Stimulated activated naive CD8-positive, alpha-beta T cell treated with anti-CD3 and anti-CD28 coated beads, Interleukin-15, amount 100 ng/mL, for 72 hours (primary cell): ENCODE measurements at regions not wholly inside any gene's neighbourhood (a gene's known extent, or its start where the extent isn't known, plus 50 kb on each side); places are given as distances from the start of the nearest gene placed in this dataset.
"Not testable (repeated sequence)": the region's sequence is repeated elsewhere in the genome, so short reads cannot be mapped to it uniquely, and the experiment has no call there.

Experiments used
- ATAC-seq: fragments of 150-1000 bp; cut with Tn5 transposase; 2 replicates; pipeline ENCODE4 v1.10.0; 2021; ENCODE audit warnings: mild to moderate bottlenecking, moderate library complexity
- DNase-seq, 2 donors: peaks; one replicate each; pipeline ENCODE4 v3.0.0; 2021 to 2022
- H3K27ac Mint-ChIP-seq, 2 donors: one replicate each; pipeline ENCODE4 v1.8.0; 2022; ENCODE audit warnings: mild to moderate bottlenecking in 2 of 2, mixed read lengths in 2 of 2, moderate library complexity in 2 of 2
- H3K27me3 Mint-ChIP-seq: one replicate; pipeline ENCODE4 v1.8.0; 2022; ENCODE audit warnings: mixed read lengths
- H3K4me1 Mint-ChIP-seq: one replicate; pipeline ENCODE4 v1.8.0; 2022; ENCODE audit warnings: mild to moderate bottlenecking, mixed read lengths
- H3K4me3 Mint-ChIP-seq, 2 donors: one replicate each; pipeline ENCODE4 v1.8.0; 2022; ENCODE audit warnings: mild to moderate bottlenecking in 2 of 2, mixed read lengths in 2 of 2, moderate library complexity in 1 of 2
- H3K9me3 Mint-ChIP-seq, 2 donors: one replicate each; pipeline ENCODE4 v1.8.0; 2022; ENCODE audit warnings: mixed read lengths in 2 of 2

DNA sequence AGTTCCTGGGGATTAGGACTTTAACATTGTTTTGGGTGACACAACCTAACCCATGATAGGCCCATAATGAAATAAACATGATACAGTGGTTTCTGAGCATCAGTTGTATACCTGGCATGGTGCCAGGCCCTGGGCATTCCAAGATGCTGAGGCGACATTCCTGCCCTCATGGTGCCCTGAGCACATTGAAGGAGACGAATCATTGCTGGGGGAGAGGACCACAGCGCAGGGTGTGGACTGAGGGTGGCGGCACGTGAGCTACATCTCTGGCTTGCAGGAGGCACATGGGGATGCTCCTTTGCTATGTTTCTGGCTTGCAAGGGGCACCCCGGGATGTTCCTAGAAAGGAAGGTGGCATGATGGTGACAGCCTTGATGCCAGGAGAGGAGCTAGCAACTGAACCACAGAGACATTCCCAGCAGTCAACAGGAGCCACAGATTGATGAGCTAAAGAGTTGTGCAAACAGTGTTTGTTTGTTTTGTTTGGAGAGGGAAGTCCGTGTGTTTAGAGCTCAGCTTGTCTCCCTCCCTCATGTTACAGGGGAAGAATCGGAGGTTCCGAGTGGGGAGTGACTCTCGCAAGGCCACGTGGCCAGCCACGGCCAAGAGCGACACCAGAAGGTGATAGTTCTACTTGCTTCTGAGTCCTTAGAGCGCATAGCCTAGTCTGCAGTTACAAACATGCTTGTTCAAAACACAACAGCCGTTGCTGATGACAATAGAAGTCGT is 106.4 kb downstream of the MIAT start:
- no peak for DNase-seq
- H3K27ac Mint-ChIP-seq = no peak overlapping the region
- H3K4me1 Mint-ChIP-seq = no peaks in the 10 kb centered on the region
- no peak overlapping the region for H3K4me3 Mint-ChIP-seq
- peaks cover 6 to 7% of the 10 kb centered on the region in 2 donors for H3K9me3 Mint-ChIP-seq
- no peaks in the 10 kb centered on the region for H3K27me3 Mint-ChIP-seq
- no peak for ATAC-seq

DNA sequence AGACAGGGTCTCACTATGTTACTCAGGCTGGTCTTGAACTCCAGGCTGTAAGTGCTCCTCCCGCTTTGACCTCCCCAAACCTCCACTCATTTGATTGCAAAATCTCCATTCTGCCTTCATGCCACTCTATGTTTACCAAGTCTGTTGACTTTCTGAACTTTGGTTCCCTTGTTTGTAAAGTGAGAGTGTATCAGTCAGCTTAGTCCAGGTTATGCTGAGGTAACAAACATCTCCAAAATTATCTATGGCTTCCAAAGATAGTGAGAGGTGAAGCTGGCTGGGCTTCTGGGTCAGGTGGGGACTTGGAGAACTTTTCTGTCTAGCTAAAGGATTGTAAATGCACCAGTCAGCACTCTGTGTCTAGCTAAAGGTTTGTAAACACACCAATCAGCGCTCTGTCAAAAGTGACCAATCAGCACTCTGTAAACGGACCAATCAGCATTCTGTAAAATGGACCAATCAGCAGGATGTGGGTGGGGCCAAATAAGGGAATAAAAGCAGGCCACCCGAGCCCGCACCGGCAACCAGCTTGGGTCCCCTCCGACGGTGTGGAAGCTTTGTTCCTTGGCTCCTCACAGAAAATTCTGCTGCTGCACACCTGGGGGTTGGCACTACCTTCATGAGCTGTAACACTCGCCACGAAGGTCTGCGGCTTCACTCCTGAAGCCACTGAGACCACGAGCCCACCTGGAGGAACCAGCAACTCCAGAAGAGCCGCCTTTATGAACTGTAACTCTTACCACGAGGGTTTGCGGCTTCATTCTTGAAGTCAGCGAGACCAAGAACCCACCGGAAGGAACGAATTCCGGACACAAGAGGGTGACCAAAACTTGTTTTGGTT is 109.3 kb downstream of the MIAT start:
- H3K27ac Mint-ChIP-seq = peak overlapping the region in 1 of 2 donors; percentile 37

DNA sequence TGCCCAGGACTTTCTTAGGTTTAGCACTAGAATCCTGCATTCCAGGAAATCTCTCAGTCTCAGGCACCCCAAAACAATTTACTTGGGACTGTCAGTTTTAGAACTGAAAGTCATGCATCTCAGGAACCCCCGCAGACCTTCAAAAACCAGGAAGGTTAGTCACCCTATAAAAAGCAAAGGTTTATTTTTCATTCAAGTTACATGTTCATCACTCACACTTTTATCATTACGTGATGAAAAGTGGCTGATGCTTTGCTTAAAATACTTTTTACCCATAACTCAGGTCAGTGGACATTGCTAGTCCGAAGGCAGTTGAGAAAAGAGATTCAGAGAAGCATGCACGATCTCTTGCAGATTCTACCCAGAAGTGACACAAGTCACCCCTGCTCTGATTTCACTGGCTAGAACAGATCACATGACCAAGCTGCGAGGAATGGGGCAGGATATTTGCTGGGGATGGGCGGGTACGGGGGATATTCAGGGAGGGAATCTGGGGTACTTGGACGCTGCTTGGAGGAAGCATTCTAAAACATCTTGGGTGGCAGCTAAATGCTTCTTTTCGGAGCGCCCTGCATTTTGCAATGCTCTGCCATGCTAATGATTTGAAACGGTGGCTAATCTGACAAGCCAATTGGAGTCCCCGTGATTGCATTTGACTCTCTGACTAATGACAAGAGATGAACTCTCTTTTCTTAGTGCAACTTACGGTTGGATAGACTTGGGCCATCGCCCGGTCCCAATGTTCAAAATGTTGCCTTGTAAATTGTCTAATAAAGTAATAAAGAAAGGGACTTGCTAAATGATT is 110.2 kb downstream of the MIAT start:
- H3K27ac Mint-ChIP-seq = no peak overlapping the region
- no peaks in the 10 kb centered on the region for H3K27me3 Mint-ChIP-seq
- no peak overlapping the region for H3K4me3 Mint-ChIP-seq
- DNase-seq (no peak), ATAC-seq (no peak)
- H3K9me3 Mint-ChIP-seq = peaks cover 6 to 7% of the 10 kb centered on the region in 2 donors
- peaks cover 10% of the 10 kb centered on the region for H3K4me1 Mint-ChIP-seq

More for the DNA sequence above, 109.3 kb downstream of the MIAT start:
- ATAC-seq (peak; percentile 49), DNase-seq (peak in 1 of 2 donors; percentile 35)
- H3K4me3 Mint-ChIP-seq = no peak overlapping the region
- peaks cover 6 to 7% of the 10 kb centered on the region in 2 donors for H3K9me3 Mint-ChIP-seq
- H3K4me1 Mint-ChIP-seq = peaks cover 10% of the 10 kb centered on the region
- H3K27me3 Mint-ChIP-seq = no peaks in the 10 kb centered on the region

- ATAC-seq (no peak), DNase-seq (no peak)
- H3K4me3 Mint-ChIP-seq = no peak overlapping the region
- H3K27me3 Mint-ChIP-seq = no peaks in the 10 kb centered on the region
- peaks cover 10% of the 10 kb centered on the region for H3K4me1 Mint-ChIP-seq
- H3K27ac Mint-ChIP-seq = no peak overlapping the region
- H3K9me3 Mint-ChIP-seq = peaks cover 6 to 7% of the 10 kb centered on the region in 2 donors
Observed at GRCh38 chr22:26768156-26768515, 110.7 kb downstream of the MIAT start.

- H3K4me1 Mint-ChIP-seq = peaks cover 10% of the 10 kb centered on the region
- no peaks in the 10 kb centered on the region for H3K27me3 Mint-ChIP-seq
- no peak overlapping the region for H3K4me3 Mint-ChIP-seq
- DNase-seq = no peak
- H3K27ac Mint-ChIP-seq = no peak overlapping the region
- ATAC-seq = no peak
- peaks cover 6 to 7% of the 10 kb centered on the region in 2 donors for H3K9me3 Mint-ChIP-seq
Observed at GRCh38 chr22:26768952-26769351, 111.6 kb downstream of the MIAT start.

- ATAC-seq = no peak
Observed at GRCh38 chr22:26769663-26770062, 112.3 kb downstream of the MIAT start.

GRCh38 chr22:26770624-26771023 is 113.2 kb downstream of the MIAT start:
- DNase-seq = no peak
- H3K27ac Mint-ChIP-seq = no peak overlapping the region

More at GRCh38 chr22:26769663-26770062, 112.3 kb downstream of the MIAT start:
- Mint-ChIP-seq H3K27me3 (no peaks in the 10 kb centered on the region), H3K9me3 (peaks cover 6 to 7% of the 10 kb centered on the region in 2 donors), H3K4me1 (peaks cover 10% of the 10 kb centered on the region), H3K27ac (peak overlapping the region in 1 of 2 donors; percentile 14), H3K4me3 (no peak overlapping the region)
- no peak for DNase-seq

GRCh38 chr22:26773054-26773453 is 115.7 kb downstream of the MIAT start:
- DNase-seq, H3K27ac Mint-ChIP-seq, H3K9me3 Mint-ChIP-seq, ATAC-seq, H3K4me3 Mint-ChIP-seq, H3K27me3 Mint-ChIP-seq: not testable (repeated sequence)
- H3K4me1 Mint-ChIP-seq = peaks cover 10% of the 10 kb centered on the region

More at GRCh38 chr22:26770624-26771023, 113.2 kb downstream of the MIAT start:
- Mint-ChIP-seq H3K4me3 (no peak overlapping the region), H3K4me1 (peaks cover 10% of the 10 kb centered on the region), H3K9me3 (peaks cover 6 to 7% of the 10 kb centered on the region in 2 donors), H3K27me3 (no peaks in the 10 kb centered on the region)
- no peak for ATAC-seq

DNA sequence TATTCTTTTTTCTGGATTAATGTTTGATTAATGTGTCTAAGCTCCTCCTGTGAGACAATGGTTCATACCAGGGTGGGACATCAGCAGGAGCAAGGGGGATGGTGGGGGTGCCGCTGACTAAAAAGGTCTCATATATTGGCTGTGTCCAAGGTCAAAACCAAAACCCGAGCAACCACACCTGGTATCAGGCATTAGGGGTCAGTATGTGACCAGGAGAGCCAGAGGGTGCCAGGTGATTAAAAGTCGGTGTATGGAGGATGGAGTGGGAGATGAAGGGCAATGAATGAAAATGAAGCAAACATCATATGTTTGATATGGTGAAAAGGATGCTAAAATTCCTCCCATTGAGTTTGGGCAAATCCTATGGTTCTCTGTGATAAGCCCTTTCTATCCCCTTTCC is 118.0 kb downstream of the MIAT start:
- DNase-seq (no peak), ATAC-seq (no peak)
- Mint-ChIP-seq H3K4me1 (no peaks in the 10 kb centered on the region), H3K27me3 (no peaks in the 10 kb centered on the region), H3K4me3 (no peak overlapping the region), H3K27ac (no peak overlapping the region), H3K9me3 (peaks cover 4 to 7% of the 10 kb centered on the region in 2 donors)

GRCh38 chr22:26777156-26777801 is 119.9 kb downstream of the MIAT start:
- no peak for ATAC-seq

DNA sequence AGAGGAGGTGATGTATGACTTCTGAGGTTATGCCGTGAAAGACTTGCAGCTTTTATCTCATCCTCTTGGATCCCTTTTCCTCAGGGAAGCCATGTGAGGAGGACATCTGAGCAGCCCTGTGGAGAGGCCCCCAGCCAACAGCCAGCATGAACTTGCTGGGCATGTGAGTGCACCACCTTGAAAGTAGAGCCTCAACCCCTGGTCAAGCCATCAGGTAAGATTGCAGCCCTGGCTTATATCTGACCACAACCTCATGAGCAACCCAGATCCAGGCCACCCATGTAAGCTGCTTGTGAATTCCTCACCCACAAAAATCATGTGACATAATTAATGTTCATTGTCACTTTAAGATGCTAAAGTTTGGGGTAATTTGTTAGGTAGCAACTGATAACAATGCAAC is 121.0 kb downstream of the MIAT start:
- Mint-ChIP-seq H3K27me3 (no peaks in the 10 kb centered on the region), H3K27ac (no peak overlapping the region), H3K4me3 (no peak overlapping the region), H3K9me3 (peaks cover 4 to 7% of the 10 kb centered on the region in 2 donors), H3K4me1 (no peaks in the 10 kb centered on the region)
- DNase-seq = no peak
- no peak for ATAC-seq

More at GRCh38 chr22:26777156-26777801, 119.9 kb downstream of the MIAT start:
- peaks cover 4 to 7% of the 10 kb centered on the region in 2 donors for H3K9me3 Mint-ChIP-seq
- no peak overlapping the region for H3K4me3 Mint-ChIP-seq
- H3K4me1 Mint-ChIP-seq = no peaks in the 10 kb centered on the region
- no peak overlapping the region for H3K27ac Mint-ChIP-seq
- no peak for DNase-seq
- H3K27me3 Mint-ChIP-seq = no peaks in the 10 kb centered on the region

DNA sequence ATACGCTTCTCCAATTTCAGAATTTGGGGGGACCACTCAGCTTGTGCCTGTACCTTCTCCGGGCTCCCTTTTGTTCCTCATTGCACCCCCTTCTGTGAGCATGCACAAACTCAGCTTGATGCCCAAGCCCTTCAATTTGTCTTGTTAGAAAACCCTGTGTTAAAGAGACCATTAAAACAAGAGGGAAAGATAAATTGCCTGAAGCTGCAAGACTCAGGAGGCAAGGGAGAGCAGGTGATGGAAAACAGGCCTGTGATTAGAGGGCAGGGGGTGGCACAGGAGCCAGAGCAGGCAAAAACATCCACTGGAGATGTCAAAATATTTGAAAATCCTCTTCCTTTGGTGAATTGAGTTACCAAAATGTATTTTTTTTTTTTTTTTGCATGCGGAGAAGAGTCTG is 121.7 kb downstream of the MIAT start:
- H3K27me3 Mint-ChIP-seq = no peaks in the 10 kb centered on the region
- ATAC-seq = no peak

DNA sequence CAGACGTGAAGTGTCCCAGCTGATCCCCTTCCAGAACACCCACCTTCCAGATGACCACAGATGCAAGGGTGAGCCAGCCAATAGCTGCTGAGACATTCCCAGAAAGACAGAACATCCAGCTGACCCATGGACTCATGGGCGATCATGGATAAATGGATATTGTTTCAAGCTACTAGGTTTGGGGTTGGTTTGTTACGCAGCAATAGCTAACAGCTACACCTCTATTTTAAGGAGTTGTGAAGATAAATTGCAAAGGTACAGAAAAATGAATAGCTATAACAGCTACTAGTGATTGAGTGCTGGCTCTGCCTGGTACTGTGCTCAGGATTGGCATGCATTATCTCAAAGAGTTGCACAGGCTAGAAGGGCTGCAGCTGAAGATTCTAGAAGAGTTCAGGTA is 122.5 kb downstream of the MIAT start:
- Mint-ChIP-seq H3K9me3 (peaks cover 4 to 7% of the 10 kb centered on the region in 2 donors), H3K27me3 (no peaks in the 10 kb centered on the region), H3K4me3 (no peak overlapping the region), H3K4me1 (peaks cover 7% of the 10 kb centered on the region), H3K27ac (no peak overlapping the region)
- ATAC-seq (no peak), DNase-seq (no peak)

More for the DNA sequence above, 121.7 kb downstream of the MIAT start:
- Mint-ChIP-seq H3K4me3 (no peak overlapping the region), H3K27ac (no peak overlapping the region), H3K9me3 (peaks cover 4 to 7% of the 10 kb centered on the region in 2 donors), H3K4me1 (no peaks in the 10 kb centered on the region)
- DNase-seq = no peak

DNA sequence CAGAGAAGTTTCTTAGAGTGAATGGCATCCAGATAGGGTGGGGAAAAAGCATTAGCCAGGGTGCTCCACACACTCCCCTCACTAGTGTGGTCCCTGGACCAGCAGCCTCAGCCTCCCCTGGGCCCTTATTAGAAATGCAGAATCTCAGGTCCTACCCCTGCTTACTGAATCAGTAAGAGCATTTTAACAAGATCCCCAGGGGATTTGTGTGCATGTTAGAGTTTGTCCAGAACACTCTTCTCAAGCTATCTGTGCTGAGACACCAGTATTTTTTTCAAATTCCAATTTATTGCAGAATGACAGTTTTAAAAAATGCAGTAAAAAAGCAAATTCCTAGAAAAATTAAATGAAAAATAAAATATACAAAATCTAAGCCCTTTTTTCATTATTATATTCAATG is 123.1 kb downstream of the MIAT start:
- no peak overlapping the region for H3K27ac Mint-ChIP-seq
- peaks cover 13% of the 10 kb centered on the region for H3K4me1 Mint-ChIP-seq
- H3K27me3 Mint-ChIP-seq = no peaks in the 10 kb centered on the region
- ATAC-seq (no peak), DNase-seq (no peak)
- no peak overlapping the region for H3K4me3 Mint-ChIP-seq
- peaks cover 4 to 7% of the 10 kb centered on the region in 2 donors for H3K9me3 Mint-ChIP-seq

- peaks cover 18% of the 10 kb centered on the region for H3K4me1 Mint-ChIP-seq
- DNase-seq = no peak
- ATAC-seq = no peak
- no peak overlapping the region for H3K27ac Mint-ChIP-seq
- no peak overlapping the region for H3K4me3 Mint-ChIP-seq
- H3K27me3 Mint-ChIP-seq = no peaks in the 10 kb centered on the region
- peaks cover 4 to 7% of the 10 kb centered on the region in 2 donors for H3K9me3 Mint-ChIP-seq
Observed at GRCh38 chr22:26781062-26781461, 123.7 kb downstream of the MIAT start.
